A549 (cell line): ENCODE measurements at regions not wholly inside any gene's neighbourhood (a gene's known extent, or its start where the extent isn't known, plus 50 kb on each side); places are given as distances from the start of the nearest gene placed in this dataset.

ENCODE experiments used
- ATAC-seq, 2 experiments: fragments of 200-7000 bp in 1 of 2; fragments of >200 bp in 1 of 2; cut with Nextera tagmentation in 1 of 2; cut with Tn5 transposase in 1 of 2; 3 replicates each; pipeline versions ENCODE4 v1.8.0 to v1.9.1; 2018 to 2020; ENCODE audit warnings: mild to moderate bottlenecking in 1 of 2, moderate library complexity in 1 of 2
- CTCF ChIA-PET: fragments of 300-600 bp; sonication (Branson Sonifier 250); formaldehyde crosslinking; extraction: SDS; loops from one replicate; lab custom pipeline; 2021; ENCODE audit warnings: antibody characterized with exemption, inconsistent platforms; lab: Yijun Ruan, JAX
- POLR2A ChIA-PET: fragments of 350-600 bp; formaldehyde crosslinking; extraction: SDS; loops from one replicate; lab custom pipeline; 2021; ENCODE audit warnings: antibody characterized with exemption, inconsistent platforms; lab: Yijun Ruan, JAX
- DNase-seq, 2 experiments: peaks; one replicate each; pipeline versions ENCODE4 v3.0.0 to v3.0.0-alpha.2; 2011 to 2016; ENCODE audit warnings: low read depth in 1 of 2, low spot score in 1 of 2
- FAIRE-seq: peaks from 2 replicates; lab custom pipeline; 2011; peaks lifted over from hg19 to GRCh38; lab: Jason Lieb, UNC
- H3K27ac ChIP-seq, 2 experiments: fragments of >200 bp; sonication (Bioruptor Twin); formaldehyde crosslinking; 3 replicates each; pipeline ENCODE4 v1.5.1; 2016 to 2017
- H3K4me1 ChIP-seq: fragments of >200 bp; sonication (Bioruptor Twin); formaldehyde crosslinking; 3 replicates; pipeline ENCODE4 v1.6.1; 2016
- H3K4me2 ChIP-seq: fragments of >200 bp; sonication (Bioruptor Twin); formaldehyde crosslinking; 3 replicates; pipeline ENCODE4 v1.6.1; 2016
- H3K4me3 ChIP-seq: fragments of >200 bp; sonication (Bioruptor Twin); formaldehyde crosslinking; 3 replicates; pipeline ENCODE4 v1.5.1; 2016
- H3K9me3 ChIP-seq: fragments of >200 bp; sonication (Bioruptor Twin); formaldehyde crosslinking; 3 replicates; pipeline ENCODE4 v1.6.1; 2016
- BHLHE40 ChIP-seq: IDR thresholded peaks from 2 replicates; pipeline ENCODE4 v1.6.1; 2012; ENCODE audit warnings: low read depth, low read length, inconsistent platforms
- CBX2 ChIP-seq: fragments of 200-600 bp; sonication (generic); IDR thresholded peaks from 2 replicates; pipeline ENCODE4 v1.6.1; 2016; ENCODE audit warnings: low read depth, mild to moderate bottlenecking, borderline replicate concordance
- CBX8 ChIP-seq: fragments of 200-600 bp; sonication (generic); IDR thresholded peaks from 2 replicates; pipeline ENCODE4 v1.6.1; 2016
- CEBPB ChIP-seq, 2 experiments: fragments of >200 bp in 1 of 2; sonication (Bioruptor Twin) in 1 of 2; formaldehyde crosslinking in 1 of 2; IDR thresholded peaks; 2 replicates each; pipeline ENCODE4 v1.6.1; 2012 to 2016
- CHD4 ChIP-seq: fragments of 200-600 bp; sonication (generic); IDR thresholded peaks from 2 replicates; pipeline ENCODE4 v1.6.1; 2016; ENCODE audit warnings: antibody characterized with exemption, mild to moderate bottlenecking, borderline replicate concordance
- CTCF ChIP-seq: fragments of >200 bp; sonication (Bioruptor Twin); formaldehyde crosslinking; IDR thresholded peaks from 3 replicates; pipeline ENCODE4 v1.5.1; 2016
- EHMT2 ChIP-seq: fragments of 200-600 bp; sonication (generic); IDR thresholded peaks from 2 replicates; pipeline ENCODE4 v1.6.1; 2016; ENCODE audit warnings: antibody characterized with exemption, low read depth, mild to moderate bottlenecking, moderate library complexity
- ESRRA ChIP-seq: fragments of 150-350 bp; IDR thresholded peaks from 2 replicates; pipeline ENCODE4 v1.6.1; 2014; ENCODE audit warnings: mild to moderate bottlenecking, low read length, borderline replicate concordance
- FOSB ChIP-seq: fragments of 250-450 bp; sonication (Bioruptor Pico); IDR thresholded peaks from 2 replicates; pipeline ENCODE4 v1.5.0; 2020; ENCODE audit warnings: mild to moderate bottlenecking, moderate library complexity
- FOSL2 ChIP-seq, 2 experiments: fragments of 450-650 bp in 1 of 2; fragments of >200 bp in 1 of 2; sonication (Bioruptor Twin) in 1 of 2; formaldehyde crosslinking; IDR thresholded peaks; 2 replicates each; pipeline versions ENCODE4 v1.5.0 to v1.6.1; 2016 to 2020; ENCODE audit warnings: mild to moderate bottlenecking in 1 of 2, moderate library complexity in 1 of 2
- HES2 ChIP-seq: fragments of >200 bp; sonication (Bioruptor Twin); formaldehyde crosslinking; IDR thresholded peaks from 2 replicates; pipeline ENCODE4 v1.6.1; 2016
- HMGXB4 ChIP-seq: fragments of 250-450 bp; sonication (Bioruptor Pico); IDR thresholded peaks from 2 replicates; pipeline ENCODE4 v1.5.0; 2021; ENCODE audit warnings: mild to moderate bottlenecking, moderate library complexity, borderline replicate concordance
- HOXB13 ChIP-seq: fragments of 250-450 bp; sonication (Bioruptor Pico); IDR thresholded peaks from 2 replicates; pipeline ENCODE4 v1.5.0; 2020; ENCODE audit warnings: low read depth, mild to moderate bottlenecking, moderate library complexity
- HOXB5 ChIP-seq: fragments of 250-450 bp; sonication (Bioruptor Pico); IDR thresholded peaks from 2 replicates; pipeline ENCODE4 v1.5.0; 2020; ENCODE audit warnings: mild to moderate bottlenecking, moderate library complexity
- JUNB ChIP-seq: fragments of >200 bp; sonication (Bioruptor Twin); formaldehyde crosslinking; IDR thresholded peaks from 2 replicates; pipeline ENCODE4 v1.6.1; 2016
- KDM1A ChIP-seq: fragments of 200-600 bp; sonication (generic); IDR thresholded peaks from 2 replicates; pipeline ENCODE4 v1.6.1; 2016; ENCODE audit warnings: low read depth, mild to moderate bottlenecking
- MAZ ChIP-seq: fragments of 150-350 bp; IDR thresholded peaks from 2 replicates; pipeline ENCODE4 v1.6.1; 2014; ENCODE audit warnings: antibody characterized with exemption, low read depth, low read length, borderline replicate concordance
- MYC ChIP-seq: IDR thresholded peaks from 2 replicates; pipeline ENCODE4 v1.6.1; 2012; ENCODE audit warnings: mild to moderate bottlenecking, inconsistent platforms, low read length, improper control_type of control experiment, borderline replicate concordance
- NPAS2 ChIP-seq: fragments of 250-450 bp; sonication (Bioruptor Pico); IDR thresholded peaks from 2 replicates; pipeline ENCODE4 v1.8.0; 2022; ENCODE audit warnings: mild to moderate bottlenecking, moderate library complexity, borderline replicate concordance
- PBX3 ChIP-seq: IDR thresholded peaks from 2 replicates; pipeline ENCODE4 v1.6.1; 2012
- RAD21 ChIP-seq, 2 experiments: fragments of >200 bp in 1 of 2; sonication (Bioruptor Twin) in 1 of 2; formaldehyde crosslinking in 1 of 2; IDR thresholded peaks in 1 of 2; conservative IDR thresholded peaks in 1 of 2; 2 replicates in 1 of 2; 3 replicates in 1 of 2; pipeline ENCODE4 v1.6.1; 2012 to 2018; ENCODE audit warnings: inconsistent platforms in 1 of 2
- SREBF2 ChIP-seq: fragments of 450-650 bp; IDR thresholded peaks from 2 replicates; pipeline ENCODE4 v1.6.1; 2014; ENCODE audit warnings: mild to moderate bottlenecking, moderate library complexity
- ZC3H11A ChIP-seq: fragments of 450-650 bp; IDR thresholded peaks from 2 replicates; pipeline ENCODE4 v1.6.1; 2014; ENCODE audit warnings: antibody characterized with exemption, mild to moderate bottlenecking
- ZFP36 ChIP-seq: fragments of 450-650 bp; IDR thresholded peaks from 2 replicates; pipeline ENCODE4 v1.6.1; 2014; ENCODE audit warnings: borderline replicate concordance; ENCODE audit not compliant: partially characterized antibody
- WGBS: methylation state at CpG from one replicate; pipeline ENCODE4 v1.1.6; 2017; ENCODE audit errors: missing lambda C conversion rate; 5-methylcytosine and 5-hydroxymethylcytosine counted together

GRCh38 chr4:165718660-165719059 lies 154.4 kb upstream of the TLL1 start:
- ChIA-PET POLR2A (no interaction called here), CTCF (no interaction called here)
- Histone ChIP-seq H3K4me1 (no peaks in the 10 kb centered on the region), H3K27ac (no peak overlapping the region), H3K9me3 (no peaks in the 10 kb centered on the region), H3K4me3 (no peak overlapping the region), H3K4me2 (no peak overlapping the region)
- TF ChIP-seq HES2: no peak
- TF ChIP-seq HMGXB4 (CRISPR knock-in tag): no peak
- no peak for TF ChIP-seq CBX2
- TF ChIP-seq CTCF: no peak
- TF ChIP-seq MAZ: no peak
- no peak for TF ChIP-seq KDM1A
- TF ChIP-seq PBX3: no peak
- TF ChIP-seq HOXB13 (CRISPR knock-in tag): no peak
- no peak for TF ChIP-seq CHD4
- no peak for TF ChIP-seq EHMT2
- TF ChIP-seq ESRRA: no peak
- no peak for TF ChIP-seq ZFP36
- 50% methylated on average over 8 of the region's 8 CpGs for WGBS
- no peak for ATAC-seq
- FAIRE-seq: no peak
- DNase-seq: no peak

GRCh38 chr4:165720411-165721082 lies 152.5 kb upstream of the TLL1 start:
- Histone ChIP-seq H3K4me3 (no peak overlapping the region), H3K27ac (no peak overlapping the region), H3K4me2 (no peak overlapping the region), H3K9me3 (no peaks in the 10 kb centered on the region), H3K4me1 (no peaks in the 10 kb centered on the region)
- DNase-seq (no peak), FAIRE-seq (no peak), ATAC-seq (no peak)
- ChIA-PET POLR2A (no interaction called here), CTCF (no interaction called here)
- TF ChIP-seq EHMT2: no peak
- TF ChIP-seq CBX8: no peak
- no peak for TF ChIP-seq MYC
- TF ChIP-seq FOSL2 (IDR thresholded peaks at IDR 0.05): no peak
- no peak for TF ChIP-seq FOSL2 (CRISPR knock-in tag; IDR thresholded peaks at IDR 0.05)
- no peak for TF ChIP-seq FOSB (CRISPR knock-in tag)
- no peak for TF ChIP-seq BHLHE40
- no peak for TF ChIP-seq ZC3H11A
- TF ChIP-seq SREBF2: no peak
- no peak for TF ChIP-seq HOXB13 (CRISPR knock-in tag)
- TF ChIP-seq JUNB: no peak
- no peak for TF ChIP-seq HOXB5
- no peak for TF ChIP-seq NPAS2
- TF ChIP-seq ZFP36: no peak
- TF ChIP-seq CEBPB (IDR thresholded peaks at IDR 0.05): no peak
- TF ChIP-seq RAD21 (conservative IDR thresholded peaks at IDR 0.05 in 1 of 2, IDR thresholded peaks at IDR 0.05 in 1 of 2): no peak
- no peak for TF ChIP-seq ESRRA
- WGBS: 24% methylated on average over 2 of the region's 2 CpGs
